GM06990 (cell line): ENCODE measurements at regions not wholly inside any gene's neighbourhood (a gene's known extent, or its start where the extent isn't known, plus 50 kb on each side); places are given as distances from the start of the nearest gene placed in this dataset.

Source experiments
- DNase-seq: peaks from one replicate; pipeline ENCODE4 v3.0.0-alpha.2; 2011; ENCODE audit not compliant: insufficient read length; ENCODE audit errors: extremely low read depth
- H3K27me3 ChIP-seq: replicated peaks from 2 replicates; pipeline ENCODE4 v1.6.0; 2011; ENCODE audit warnings: low read length; ENCODE audit not compliant: control insufficient read depth, insufficient read depth
- H3K36me3 ChIP-seq: 2 replicates; pipeline ENCODE4 v1.5.1; 2011; ENCODE audit warnings: low read length; ENCODE audit not compliant: control insufficient read depth, insufficient read depth
- H3K4me3 ChIP-seq: replicated peaks from 2 replicates; pipeline ENCODE4 v1.5.1; 2011; ENCODE audit warnings: low read depth, mild to moderate bottlenecking, control low read depth, low read length
- CTCF ChIP-seq: IDR thresholded peaks from 2 replicates; pipeline ENCODE4 v1.5.1; 2011; ENCODE audit warnings: low read length, control low read depth, mild to moderate bottlenecking, inconsistent platforms; ENCODE audit not compliant: insufficient read depth, poor library complexity, severe bottlenecking

DNA sequence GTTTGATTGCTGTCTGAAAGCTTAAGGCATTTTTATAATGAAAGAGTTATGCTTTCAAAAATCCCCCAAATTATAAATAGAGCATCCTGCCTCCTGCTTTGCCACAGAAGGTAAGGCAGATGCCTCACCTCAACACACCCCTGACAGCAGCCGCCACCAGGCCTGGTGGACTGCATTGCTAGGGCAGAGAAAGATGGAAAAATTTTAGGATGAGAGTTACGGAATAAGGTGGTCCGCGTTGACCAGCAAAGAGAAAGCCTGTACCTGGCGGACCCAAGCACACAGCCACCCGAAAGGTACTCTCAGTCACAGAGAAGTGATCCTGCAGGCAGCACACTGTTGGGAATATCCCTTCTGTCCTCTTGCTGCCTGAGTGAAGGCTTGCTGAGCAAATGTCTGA, 360.4 kb upstream of the SHH start:
- Histone ChIP-seq H3K36me3 (no peaks in the 10 kb centered on the region), H3K27me3 (no peaks in the 10 kb centered on the region; the same call in 1 of the 2 replicates), H3K4me3 (no peak overlapping the region)
- TF ChIP-seq CTCF, result no peak
- no peak for DNase-seq

DNA sequence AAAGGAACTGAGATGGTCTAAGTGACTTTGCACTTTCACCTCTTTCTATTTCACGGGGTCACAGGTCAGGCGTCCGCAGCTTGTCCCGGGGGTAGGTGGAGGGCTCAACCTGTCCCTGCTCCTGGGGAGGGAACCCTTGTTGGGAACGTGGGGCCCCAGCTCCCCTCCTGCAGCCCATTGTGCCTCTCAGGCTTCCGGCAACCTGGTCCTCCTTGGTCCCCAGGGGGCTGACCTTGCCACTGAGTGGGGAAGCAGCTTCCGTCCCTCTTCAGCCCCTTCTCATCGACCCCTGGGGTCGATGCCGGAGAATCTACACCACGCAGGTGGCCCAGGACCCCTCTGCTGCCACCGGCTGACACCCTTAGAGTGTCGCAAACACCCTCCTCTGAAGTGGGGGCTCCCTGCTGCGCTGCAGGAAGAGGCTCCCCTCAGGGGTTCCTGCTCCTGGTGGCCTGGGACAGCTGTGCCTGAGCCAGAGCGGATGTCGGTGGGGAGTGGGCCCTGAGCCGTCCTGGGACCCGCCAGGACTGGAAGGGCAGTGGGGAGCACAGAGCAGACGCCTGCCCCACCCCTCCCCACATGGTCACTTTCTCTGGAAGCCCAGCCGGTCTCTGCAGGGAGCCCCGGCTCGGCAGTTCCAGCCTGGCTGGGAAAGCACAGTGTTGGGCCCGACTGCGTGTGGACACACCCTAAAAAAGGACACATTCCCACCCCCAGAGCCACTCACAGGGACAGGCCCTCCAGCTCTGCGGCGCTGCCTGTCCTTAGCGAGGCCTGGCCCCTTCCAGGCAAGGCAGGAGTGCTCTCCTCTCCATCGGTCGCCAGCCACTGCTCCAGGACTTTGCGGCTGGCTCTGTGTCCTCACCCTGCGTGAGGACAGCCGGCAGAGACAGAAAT, 357.5 kb upstream of the SHH start:
- no peak for DNase-seq
- Histone ChIP-seq H3K27me3 (no peaks in the 10 kb centered on the region; the same call in 1 of the 2 replicates), H3K36me3 (no peaks in the 10 kb centered on the region), H3K4me3 (no peak overlapping the region)
- TF ChIP-seq CTCF, result no peak

- no peak for TF ChIP-seq CTCF
- no peak overlapping the region for H3K4me3 ChIP-seq
- no peaks in the 10 kb centered on the region for H3K36me3 ChIP-seq
- H3K27me3 ChIP-seq, result no peaks in the 10 kb centered on the region; the same call in 1 of the 2 replicates
- DNase-seq, result no peak
These were observed 356.2 kb upstream of the SHH start for GRCh38 chr7:156168434-156168833.

DNA sequence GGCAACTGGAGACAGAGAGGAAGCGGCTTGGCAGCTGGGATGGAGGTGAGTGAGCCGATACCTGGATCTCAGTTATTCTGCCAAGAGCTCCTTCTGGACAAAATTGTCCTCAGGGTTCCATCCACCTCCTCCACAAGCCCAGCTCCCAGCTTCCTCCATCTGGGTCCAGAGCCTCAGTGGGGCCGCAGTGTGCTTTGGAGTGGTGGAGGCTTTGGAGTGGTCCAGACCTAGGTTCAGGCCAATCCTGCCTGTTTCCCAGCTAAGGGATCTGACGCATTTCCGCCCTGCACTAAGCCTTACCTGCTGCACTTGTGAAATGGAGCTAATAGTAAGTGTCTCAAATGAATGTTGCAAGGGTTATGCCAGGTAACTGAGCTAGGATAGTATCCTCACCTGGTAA, 355.7 kb upstream of the SHH start:
- no peaks in the 10 kb centered on the region for H3K36me3 ChIP-seq
- no peak for TF ChIP-seq CTCF
- no peak for DNase-seq
- no peaks in the 10 kb centered on the region for H3K27me3 ChIP-seq
- H3K4me3 ChIP-seq, result no peak overlapping the region

- Histone ChIP-seq H3K27me3 (no peaks in the 10 kb centered on the region), H3K4me3 (no peak overlapping the region), H3K36me3 (no peaks in the 10 kb centered on the region)
- TF ChIP-seq CTCF, result no peak
- DNase-seq, result no peak
These were observed 355.1 kb upstream of the SHH start for GRCh38 chr7:156167417-156167807.
